GM13977 (cell line): ENCODE measurements at regions not wholly inside any gene's neighbourhood (a gene's known extent, or its start where the extent isn't known, plus 50 kb on each side); places are given as distances from the start of the nearest gene placed in this dataset.

Experiments used
- DNase-seq: peaks from one replicate; pipeline ENCODE4 v3.0.0; 2012; ENCODE audit warnings: low spot score
- CTCF ChIP-seq: IDR thresholded peaks from 2 replicates; pipeline ENCODE4 v1.5.1; 2012; ENCODE audit warnings: mild to moderate bottlenecking, control low read depth; ENCODE audit not compliant: insufficient read depth; ENCODE audit errors: extremely low read depth, missing control alignments
- in situ Hi-C: fragments of 300-500 bp; cut with MboI; formaldehyde crosslinking; loops from one replicate; pipeline ENCODE4 v1.12.0; 2022; ENCODE audit warnings: low sequenced_read_pairs, low pct_unique_long_range_greater_than_20kb, mixed read lengths, inconsistent platforms; ENCODE audit not compliant: unreplicated experiment

GRCh38 chr6:9851006-9851405 lies 563.9 kb downstream of the TFAP2A start:
- TF ChIP-seq CTCF = no peak
- in situ Hi-C loops = no loop called here
- no peak for DNase-seq

- no peak for DNase-seq
- no peak for TF ChIP-seq CTCF
- in situ Hi-C loops = no loop called here
These were observed 566.8 kb downstream of the TFAP2A start for GRCh38 chr6:9848094-9848493.

GRCh38 chr6:9841886-9842725 lies 572.8 kb downstream of the TFAP2A start:
- DNase-seq = no peak
- in situ Hi-C loops = no loop called here

GRCh38 chr6:9834233-9834632 lies 580.6 kb downstream of the TFAP2A start:
- in situ Hi-C loops = no loop called here
- no peak for DNase-seq
- no peak for TF ChIP-seq CTCF

More at GRCh38 chr6:9841886-9842725, 572.8 kb downstream of the TFAP2A start:
- no peak for TF ChIP-seq CTCF

GRCh38 chr6:9831783-9832182 lies 583.1 kb downstream of the TFAP2A start:
- no peak for TF ChIP-seq CTCF
- DNase-seq = no peak
- in situ Hi-C loops = no loop called here

- in situ Hi-C loops = no loop called here
- TF ChIP-seq CTCF = no peak
- no peak for DNase-seq
These were observed 584.1 kb downstream of the TFAP2A start for GRCh38 chr6:9830808-9831207.
